Inflammatory macrophage (primary cell): ENCODE measurements at regions not wholly inside any gene's neighbourhood (a gene's known extent, or its start where the extent isn't known, plus 50 kb on each side); places are given as distances from the start of the nearest gene placed in this dataset.
"Not testable (repeated sequence)": the region's sequence is repeated elsewhere in the genome, so short reads cannot be mapped to it uniquely, and the experiment has no call there.

Experiments
- DNase-seq, 2 donors: peaks; one replicate each; pipeline ENCODE4 v3.0.0-alpha.2; 2020 to 2022

DNA sequence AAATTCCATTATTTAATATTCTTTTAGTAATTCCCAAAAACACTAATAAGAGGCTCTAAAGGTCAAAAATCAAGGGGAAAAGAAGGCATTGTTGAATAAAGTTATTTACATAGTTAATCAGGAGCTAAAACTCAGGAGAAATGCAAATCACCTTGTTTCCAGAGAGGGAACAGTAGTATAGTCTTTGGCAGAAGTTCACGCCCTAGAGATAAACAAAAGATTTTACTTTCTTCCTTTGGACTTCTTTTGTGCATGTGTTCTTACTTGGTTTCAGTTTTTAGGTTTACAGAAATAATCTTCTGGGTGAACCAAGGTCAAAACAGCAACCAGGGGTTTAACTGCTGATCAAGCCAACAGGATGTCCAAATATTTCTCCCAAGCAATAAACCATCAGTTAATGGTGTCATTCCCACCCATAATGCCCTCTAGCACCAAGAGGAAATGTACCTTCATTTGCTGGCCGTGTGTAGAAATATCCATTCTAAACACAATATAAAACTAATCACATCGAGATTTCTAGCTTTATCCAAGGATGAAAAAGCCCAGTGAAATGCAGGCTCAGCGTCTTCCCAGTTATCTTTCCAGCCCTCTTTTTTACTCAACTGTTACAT lies 518.8 kb upstream of the SOX9 start:
- no peak for DNase-seq

- no peak for DNase-seq
Measured at GRCh38 chr17:71613996-71614395, 506.8 kb upstream of the SOX9 start.

DNA sequence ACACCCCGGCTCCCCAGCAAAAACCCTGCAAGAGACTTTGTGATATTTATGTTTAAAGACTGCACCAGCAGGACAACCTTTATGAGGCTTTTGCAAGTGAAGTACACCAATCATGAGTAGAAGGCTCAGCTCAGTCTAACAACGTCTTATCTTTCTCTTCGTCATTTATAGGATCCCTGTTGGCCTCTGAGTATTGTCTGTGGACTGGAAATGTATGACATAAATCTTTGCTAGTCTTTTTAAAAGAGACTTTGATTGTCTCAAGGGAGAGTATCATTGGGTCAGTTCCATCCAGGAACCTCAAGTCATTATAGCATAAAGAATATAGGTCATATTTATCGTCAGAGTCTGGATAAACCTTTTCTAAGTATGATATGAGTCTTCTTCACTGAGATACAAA lies 505.0 kb upstream of the SOX9 start:
- no peak for DNase-seq

DNA sequence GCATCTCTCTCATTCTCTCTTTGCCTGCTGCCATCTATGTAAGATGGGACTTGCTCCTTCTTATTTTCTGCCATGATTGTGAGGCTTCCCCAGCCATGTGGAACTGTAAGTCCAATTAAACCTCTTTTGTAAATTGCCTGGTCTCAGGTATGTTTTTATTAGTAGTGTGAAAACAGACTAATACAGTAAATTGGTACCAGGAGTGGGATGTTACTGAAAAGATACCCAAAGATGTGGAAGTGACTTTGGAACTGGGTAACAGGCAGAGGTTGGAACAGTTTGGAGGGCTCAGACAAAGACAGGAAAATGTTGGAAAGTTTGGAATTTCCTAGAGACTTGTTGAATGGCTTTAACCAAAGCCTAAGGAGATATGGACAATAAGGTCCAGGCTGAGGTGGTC lies 503.1 kb upstream of the SOX9 start:
- DNase-seq = not testable (repeated sequence)

DNA sequence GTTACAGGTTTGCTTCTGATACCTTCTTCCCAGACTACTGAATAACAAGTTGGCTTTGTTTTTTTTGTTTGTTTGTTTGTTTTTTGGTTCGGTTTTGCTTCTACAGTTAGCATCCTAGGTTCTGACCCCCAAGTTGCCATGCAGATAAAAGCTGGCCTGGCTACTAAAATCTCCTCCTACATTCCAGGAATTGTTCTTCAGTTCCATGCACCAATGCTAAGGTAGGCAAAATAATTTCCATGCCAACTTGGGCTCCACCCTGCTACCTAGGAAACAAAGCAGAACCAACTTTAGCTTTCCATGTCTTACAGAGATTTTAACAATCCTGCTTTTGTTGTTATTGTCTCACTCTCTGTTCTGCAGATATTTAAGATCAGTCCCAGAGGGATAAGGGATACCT lies 495.5 kb upstream of the SOX9 start:
- no peak for DNase-seq

DNA sequence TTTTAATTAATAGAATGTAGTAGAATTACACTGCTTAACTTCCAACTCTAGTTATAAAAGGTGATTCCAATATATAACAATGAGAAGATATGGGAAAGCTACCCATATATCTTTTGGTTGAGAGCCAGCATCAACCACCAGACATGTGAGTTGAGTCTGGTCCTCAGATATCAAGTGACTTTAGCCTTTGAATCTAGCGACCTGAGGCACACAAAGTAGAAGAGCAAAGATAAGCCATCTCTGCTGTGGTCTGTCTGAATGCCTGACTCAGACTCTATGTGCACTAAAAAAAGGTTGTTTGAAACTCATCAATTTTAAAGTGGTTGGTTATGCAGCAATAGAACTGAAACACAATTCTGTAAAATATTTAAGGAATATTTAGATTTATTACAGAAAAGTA lies 492.5 kb upstream of the SOX9 start:
- no peak for DNase-seq

- DNase-seq = no peak
Measured at GRCh38 chr17:71631483-71631882, 489.3 kb upstream of the SOX9 start.

GRCh38 chr17:71632328-71632727 lies 488.5 kb upstream of the SOX9 start:
- no peak for DNase-seq

GRCh38 chr17:71633391-71633849 lies 487.4 kb upstream of the SOX9 start:
- DNase-seq = no peak

DNA sequence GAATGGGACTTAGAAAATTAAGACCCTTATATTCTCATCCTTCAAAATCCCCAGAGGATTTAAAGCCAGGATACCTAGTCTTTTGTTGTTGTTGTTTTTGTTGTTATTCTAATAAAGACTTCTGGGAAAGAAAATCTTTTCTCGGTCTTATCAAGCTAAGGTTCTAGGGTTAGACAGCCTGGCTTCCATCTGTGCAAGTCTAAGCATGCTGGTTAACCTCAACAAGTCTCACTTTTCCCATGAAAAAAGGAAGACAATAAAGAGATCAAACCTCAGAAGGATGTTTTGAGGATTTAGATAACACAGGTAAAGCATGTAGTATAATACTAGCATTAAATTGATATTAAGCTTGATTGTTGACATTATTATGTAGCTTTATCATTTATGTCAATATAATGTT lies 486.4 kb upstream of the SOX9 start:
- no peak for DNase-seq

GRCh38 chr17:71635187-71635586 lies 485.6 kb upstream of the SOX9 start:
- no peak for DNase-seq

- DNase-seq = no peak
Measured at GRCh38 chr17:71636644-71637043, 484.2 kb upstream of the SOX9 start.

DNA sequence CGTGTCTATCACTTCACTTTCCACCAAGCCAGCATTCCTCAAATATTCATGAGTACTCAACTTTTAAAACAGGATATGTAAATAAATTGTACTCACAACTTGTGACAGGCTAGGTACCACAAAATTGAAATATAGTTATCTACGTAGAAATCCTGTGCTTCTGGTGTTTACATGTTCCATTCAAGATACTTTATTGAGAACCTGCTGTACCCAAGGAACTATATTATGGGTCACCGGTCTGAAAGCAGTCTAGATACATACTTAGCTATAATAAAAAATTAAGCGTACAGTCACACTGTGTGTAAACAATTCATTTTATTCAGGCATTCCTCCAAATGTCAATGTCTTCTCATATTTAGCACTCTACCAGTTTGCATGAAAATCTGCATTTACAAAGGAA lies 482.2 kb upstream of the SOX9 start:
- DNase-seq = no peak

- no peak for DNase-seq
Measured at GRCh38 chr17:71639865-71640264, 481.0 kb upstream of the SOX9 start.

DNA sequence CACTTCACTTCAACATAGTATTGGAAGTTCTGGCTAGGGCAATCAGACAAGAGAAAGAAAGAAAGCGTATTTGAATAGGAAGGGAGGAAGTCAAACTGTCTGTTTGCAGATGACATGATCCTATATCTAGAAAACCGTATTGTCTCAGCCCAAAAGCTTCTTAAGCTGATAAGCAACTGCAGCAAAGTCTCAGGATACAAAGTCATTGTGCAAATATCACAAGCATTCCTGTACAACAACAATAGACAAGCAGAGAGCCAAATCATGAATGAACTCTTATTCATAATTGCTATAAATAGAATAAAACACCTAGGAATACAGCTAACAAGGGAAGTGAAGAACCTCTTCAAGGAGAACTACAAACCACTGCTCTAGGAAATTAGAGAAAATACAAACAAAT lies 473.9 kb upstream of the SOX9 start:
- not testable (repeated sequence) for DNase-seq

GRCh38 chr17:71648342-71648741 lies 472.5 kb upstream of the SOX9 start:
- not testable (repeated sequence) for DNase-seq

GRCh38 chr17:71649941-71650350 lies 470.9 kb upstream of the SOX9 start:
- no peak for DNase-seq

DNA sequence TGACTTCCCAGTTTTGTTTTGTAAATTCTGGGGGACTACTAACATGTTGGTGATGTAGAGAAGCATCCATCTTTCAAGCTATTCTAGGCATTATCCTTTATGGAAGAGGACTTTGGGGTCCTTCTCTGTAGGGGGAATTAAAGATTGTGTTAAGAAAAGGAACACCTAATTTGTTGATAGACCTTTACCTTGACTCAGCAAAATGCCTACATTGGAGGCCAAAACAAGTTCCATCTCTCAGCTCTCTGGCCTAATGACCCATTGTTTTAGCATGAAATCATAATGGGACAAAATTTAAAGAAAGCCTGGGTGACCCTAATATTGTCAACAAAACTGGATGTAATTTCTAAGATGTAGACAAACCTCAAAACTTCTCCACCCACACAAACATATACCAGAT lies 465.3 kb upstream of the SOX9 start:
- DNase-seq = no peak

- no peak for DNase-seq
Measured at GRCh38 chr17:71656964-71657858, 463.6 kb upstream of the SOX9 start.

DNA sequence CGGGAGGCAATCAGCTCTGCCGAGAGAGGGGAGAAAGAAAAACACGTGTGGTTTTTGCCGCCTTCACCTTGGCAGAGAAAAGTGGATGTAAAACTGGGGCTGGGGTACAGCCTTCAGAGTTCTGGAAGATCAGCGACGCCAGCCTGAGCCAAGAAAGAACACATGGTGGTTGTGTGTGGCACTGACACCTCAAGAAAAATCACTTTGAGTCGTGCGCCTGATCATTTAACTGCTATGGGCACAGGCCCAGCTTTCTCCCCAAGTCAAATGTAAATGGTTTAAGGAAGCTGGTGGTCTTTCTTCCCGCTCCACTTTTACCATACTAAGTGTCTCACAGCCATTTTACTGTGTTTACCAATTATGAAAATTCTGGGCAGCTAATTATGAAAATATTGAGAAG lies 461.8 kb upstream of the SOX9 start:
- DNase-seq = no peak

DNA sequence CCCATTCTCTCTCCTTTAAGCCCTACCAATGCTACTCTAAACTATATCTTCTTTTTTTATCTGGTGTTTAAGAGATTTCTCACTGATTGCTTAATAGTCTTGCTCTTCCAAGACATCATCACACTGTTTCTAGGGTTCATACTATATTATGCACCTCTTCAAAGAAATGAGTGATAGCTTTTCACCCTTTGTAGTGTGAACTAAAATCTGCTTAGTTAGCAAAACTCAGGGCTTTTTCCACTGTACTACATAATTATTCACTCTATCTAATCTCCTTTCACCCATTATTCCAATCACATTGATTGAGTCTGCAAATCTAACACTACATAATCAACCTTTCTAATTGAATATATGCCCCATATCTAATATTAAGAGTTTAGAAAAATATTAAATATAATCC lies 456.0 kb upstream of the SOX9 start:
- DNase-seq = no peak

DNA sequence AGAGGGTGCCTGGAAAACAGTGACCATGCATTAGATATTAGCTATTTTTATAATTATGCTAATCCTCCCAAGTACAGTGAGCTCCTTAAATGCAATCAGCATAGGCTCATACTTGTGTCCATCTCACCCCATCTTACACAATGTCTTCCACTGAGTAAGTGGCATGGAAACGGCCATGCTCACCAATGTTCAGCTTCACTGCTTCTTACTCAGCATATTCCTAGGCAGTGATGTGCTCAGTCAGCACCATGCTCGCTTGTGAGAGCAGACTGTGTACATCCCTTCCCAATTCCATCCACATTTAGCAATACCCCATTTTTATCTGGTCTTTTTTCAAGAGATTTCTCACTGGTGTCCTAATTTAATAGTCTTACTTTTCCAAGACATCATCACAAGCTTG lies 454.8 kb upstream of the SOX9 start:
- DNase-seq = no peak

DNA sequence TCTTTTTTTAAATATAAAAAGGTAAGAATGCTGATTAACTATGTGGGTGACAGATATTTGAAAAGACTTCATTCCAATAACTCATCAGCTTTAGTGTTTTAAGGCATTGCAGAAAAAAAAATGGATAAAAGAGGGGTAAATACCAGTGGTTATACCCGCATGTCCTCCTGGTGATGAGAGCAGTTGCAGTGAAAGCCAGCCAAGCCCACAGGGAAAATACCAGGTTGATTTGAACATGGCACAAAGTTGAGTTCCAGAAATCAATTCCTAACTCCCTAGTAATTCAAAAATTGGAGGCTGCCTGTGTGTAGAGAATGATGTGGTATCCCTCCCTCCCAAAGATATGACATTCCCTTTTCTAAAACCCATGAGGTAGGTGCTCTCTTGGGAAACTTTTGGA lies 453.2 kb upstream of the SOX9 start:
- no peak for DNase-seq

DNA sequence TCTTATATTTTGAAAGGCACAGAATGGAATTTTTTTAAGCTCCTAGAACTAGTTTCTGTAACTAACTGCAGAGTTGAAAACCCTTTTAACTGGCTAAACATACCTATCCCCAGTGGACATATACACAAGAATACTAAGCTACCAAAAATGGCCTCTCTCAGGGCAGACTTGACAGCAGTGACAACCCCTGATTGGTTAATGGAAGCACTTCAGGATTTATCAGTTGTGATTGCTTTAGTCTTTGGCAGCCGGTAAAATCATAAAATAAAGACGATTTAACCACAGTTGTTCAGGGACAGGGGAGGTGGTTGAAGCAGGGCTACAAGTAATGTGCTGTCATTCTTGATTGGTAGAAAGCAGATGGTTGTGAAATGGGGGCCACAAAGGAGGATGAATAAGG lies 452.0 kb upstream of the SOX9 start:
- no peak for DNase-seq
